ENCODE measurements at regions not wholly inside any gene's neighbourhood (a gene's known extent, or its start where the extent isn't known, plus 50 kb on each side); places are given as distances from the start of the nearest gene placed in this dataset.

- DNase-seq: no peak
These were observed 605.2 kb downstream of the CCDC171 start for GRCh38 chr9:16158093-16158492.

- no peak for DNase-seq
These were observed 608.6 kb downstream of the CCDC171 start for GRCh38 chr9:16161483-16161882.

- DNase-seq: no peak
These were observed 617.3 kb downstream of the CCDC171 start for GRCh38 chr9:16170119-16170518.

- no peak for DNase-seq
These were observed 619.1 kb downstream of the CCDC171 start for GRCh38 chr9:16171911-16172310.

GRCh38 chr9:16172796-16173195 is 620.0 kb downstream of the CCDC171 start:
- DNase-seq: no peak

GRCh38 chr9:16174915-16175314 is 622.1 kb downstream of the CCDC171 start:
- no peak for DNase-seq

- no peak for DNase-seq
These were observed 622.6 kb downstream of the CCDC171 start for GRCh38 chr9:16175461-16175860.

GRCh38 chr9:16178294-16178693 is 625.5 kb downstream of the CCDC171 start:
- no peak for DNase-seq

GRCh38 chr9:16179566-16179965 is 626.7 kb downstream of the CCDC171 start:
- DNase-seq: no peak

- no peak for DNase-seq
These were observed 627.2 kb downstream of the CCDC171 start for GRCh38 chr9:16180091-16180490.

GRCh38 chr9:16180546-16180945 is 627.7 kb downstream of the CCDC171 start:
- no peak for DNase-seq

GRCh38 chr9:16181539-16181938 is 628.7 kb downstream of the CCDC171 start:
- no peak for DNase-seq

- DNase-seq: no peak
These were observed 629.9 kb downstream of the CCDC171 start for GRCh38 chr9:16182784-16183183.

- DNase-seq: no peak
These were observed 632.3 kb downstream of the CCDC171 start for GRCh38 chr9:16184964-16185646.

- no peak for DNase-seq
These were observed 638.3 kb downstream of the CCDC171 start for GRCh38 chr9:16191191-16191590.

GRCh38 chr9:16191691-16192402 is 639.0 kb downstream of the CCDC171 start:
- DNase-seq: peak; percentile 2 to 17

- no peak for DNase-seq
These were observed 639.7 kb downstream of the CCDC171 start for GRCh38 chr9:16192403-16193017.

GRCh38 chr9:16193066-16193465 is 640.2 kb downstream of the CCDC171 start:
- no peak for DNase-seq

- no peak for DNase-seq
These were observed 643.4 kb downstream of the CCDC171 start for GRCh38 chr9:16196206-16196605.

- DNase-seq: no peak
These were observed 644.9 kb downstream of the CCDC171 start for GRCh38 chr9:16197578-16198370.

GRCh38 chr9:16198996-16199395 is 646.2 kb downstream of the CCDC171 start:
- no peak for DNase-seq

GRCh38 chr9:16202221-16202620 is 649.4 kb downstream of the CCDC171 start:
- no peak for DNase-seq

Measured in NCI-H187 (cell line).